ENCODE measurements at regions not wholly inside any gene's neighbourhood (a gene's known extent, or its start where the extent isn't known, plus 50 kb on each side); places are given as distances from the start of the nearest gene placed in this dataset.
"Not testable (repeated sequence)": the region's sequence is repeated elsewhere in the genome, so short reads cannot be mapped to it uniquely, and the experiment has no call there.

DNA sequence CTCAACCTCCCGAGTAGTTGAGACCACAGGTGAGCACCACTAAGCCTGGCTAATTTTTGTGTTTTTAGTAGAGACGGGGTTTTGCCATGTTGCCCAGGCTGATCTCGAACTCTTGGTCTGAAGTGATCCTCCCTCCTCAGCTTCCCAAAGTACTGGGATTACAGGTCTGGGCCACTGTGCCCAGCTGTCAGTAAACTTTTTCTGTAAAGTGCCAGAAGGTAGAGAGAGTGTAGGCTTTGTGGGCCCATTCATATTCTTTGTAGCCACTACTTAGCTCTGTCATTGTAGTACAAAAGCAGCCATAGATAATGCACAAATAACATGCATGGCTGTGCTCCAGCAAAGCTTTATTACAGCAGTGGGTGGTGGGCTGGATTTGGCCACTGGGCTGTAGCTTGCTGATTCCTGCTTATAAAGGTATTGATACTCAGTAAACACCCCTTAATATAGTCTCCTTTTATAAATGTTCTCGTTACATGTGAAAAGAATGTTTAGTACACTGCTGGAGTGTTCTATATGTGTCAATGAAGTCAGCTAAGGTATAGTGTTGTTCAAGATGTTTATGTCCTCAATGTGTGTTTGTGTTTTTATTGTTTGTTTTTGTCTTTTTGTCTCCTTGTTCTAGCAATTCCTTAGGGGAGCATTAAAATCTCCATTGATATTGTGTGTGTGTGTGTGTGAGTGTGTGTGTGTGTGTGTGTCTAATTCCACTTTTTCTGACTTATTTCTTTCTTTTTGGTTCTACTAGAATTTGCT is 644.7 kb upstream of the DPP6 start:
- DNase-seq (ENCODE audit: low spot score) = no peak

DNA sequence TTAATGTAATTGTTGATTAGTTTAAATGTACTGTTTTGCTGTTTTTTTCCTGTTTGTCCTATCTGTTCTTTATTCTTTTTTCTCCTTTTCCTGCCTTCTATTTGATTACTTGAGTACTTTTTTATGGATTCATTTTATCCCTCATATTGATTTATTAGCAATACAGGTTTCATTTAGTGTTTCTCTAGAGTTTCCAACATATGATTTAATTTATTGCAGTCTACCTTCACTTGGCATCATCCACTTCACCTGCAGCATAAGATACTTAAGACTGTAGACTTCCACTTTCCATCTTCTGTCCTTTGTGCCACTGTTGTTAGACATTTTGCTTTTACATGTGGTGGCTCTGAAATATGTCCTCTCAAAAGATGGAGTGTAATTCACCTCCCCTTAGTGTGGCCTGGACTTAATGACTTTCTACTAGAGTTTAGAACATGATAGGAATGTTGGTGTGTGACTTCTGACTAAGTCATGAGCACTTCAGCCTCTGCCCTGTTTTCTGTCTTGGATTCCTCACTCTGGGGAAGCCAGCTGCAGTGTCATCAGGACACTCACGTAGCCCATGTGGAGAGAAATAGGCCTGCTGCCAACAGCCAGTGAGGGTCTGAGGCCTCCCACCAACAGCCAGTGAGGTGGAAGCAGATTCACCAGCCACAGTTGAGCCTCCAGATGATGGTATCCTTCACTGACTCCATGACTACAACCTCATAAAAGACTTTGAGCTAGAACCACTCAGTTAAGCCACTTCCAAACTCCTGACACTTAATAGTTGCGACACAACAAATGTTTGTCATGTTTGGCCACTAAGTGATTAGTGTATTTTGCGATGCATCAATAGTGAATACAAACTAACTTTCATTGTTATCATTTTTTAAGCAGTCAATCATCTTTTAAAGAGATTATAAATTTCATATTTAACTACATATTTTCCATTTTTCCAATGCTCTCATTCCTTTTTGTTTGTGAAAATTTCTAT is 643.5 kb upstream of the DPP6 start:
- no peak for DNase-seq (ENCODE audit: low spot score)

- not testable (repeated sequence) for DNase-seq (ENCODE audit: low spot score)
Observed at GRCh38 chr7:153409567-153410342, 642.4 kb upstream of the DPP6 start.

- DNase-seq (ENCODE audit: low spot score) = not testable (repeated sequence)
Observed at GRCh38 chr7:153410997-153411642, 641.1 kb upstream of the DPP6 start.

DNA sequence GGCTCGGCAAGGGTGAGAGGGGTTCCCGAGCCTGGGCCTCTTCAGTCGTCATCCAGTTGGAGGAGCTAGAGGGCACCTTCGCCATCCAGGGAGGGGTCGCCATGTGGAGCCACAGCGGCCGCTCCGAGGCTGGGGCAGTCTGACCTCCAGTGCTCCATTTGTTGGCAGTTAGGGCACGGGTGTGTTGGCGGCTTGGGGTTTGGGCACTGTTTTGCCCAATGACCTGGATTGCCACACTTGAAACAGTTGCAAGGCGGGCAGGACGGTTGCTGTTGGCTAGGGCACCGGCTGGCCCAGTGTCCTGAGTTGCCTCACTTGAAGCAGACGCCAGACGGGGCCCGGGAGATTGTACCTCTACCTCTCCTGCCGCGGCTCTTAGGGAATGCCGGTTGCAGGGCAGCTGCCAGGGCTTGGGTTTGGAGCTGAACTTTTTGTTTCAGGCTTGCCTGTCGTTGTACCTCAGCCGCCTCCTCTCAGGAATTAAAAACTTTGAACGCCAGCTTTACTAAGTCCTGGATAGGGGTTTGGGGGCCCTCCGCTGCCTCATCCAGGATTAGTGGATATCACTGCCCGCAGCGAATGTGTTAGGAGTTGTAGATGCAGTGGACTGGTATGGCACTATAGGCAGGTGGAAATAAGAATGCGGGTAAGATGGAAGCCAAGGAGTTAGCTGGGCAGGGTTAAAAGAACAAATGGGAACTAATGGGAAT is 639.9 kb upstream of the DPP6 start:
- DNase-seq (ENCODE audit: low spot score) = not testable (repeated sequence)

DNA sequence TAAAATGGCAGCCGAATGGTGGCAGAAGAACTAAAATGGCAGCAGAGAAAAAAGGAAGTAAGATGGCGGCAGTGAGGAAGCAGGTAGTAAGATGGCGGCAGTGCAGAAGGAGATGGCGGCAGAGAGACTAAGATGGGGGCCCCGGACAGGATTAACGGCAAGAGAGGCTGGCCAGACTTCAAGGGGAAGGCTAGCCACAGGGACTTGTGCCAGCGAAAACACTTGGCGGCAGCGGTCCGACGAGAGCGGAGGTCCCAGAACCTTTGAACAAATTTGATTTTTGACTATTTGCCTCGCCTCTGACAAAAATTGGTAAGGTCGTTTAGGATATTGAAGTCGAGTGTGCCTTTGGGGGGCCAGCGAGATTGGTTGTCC is 639.4 kb upstream of the DPP6 start:
- not testable (repeated sequence) for DNase-seq (ENCODE audit: low spot score)

- no peak for DNase-seq (ENCODE audit: low spot score)
Observed at GRCh38 chr7:153413199-153413539, 639.0 kb upstream of the DPP6 start.

DNA sequence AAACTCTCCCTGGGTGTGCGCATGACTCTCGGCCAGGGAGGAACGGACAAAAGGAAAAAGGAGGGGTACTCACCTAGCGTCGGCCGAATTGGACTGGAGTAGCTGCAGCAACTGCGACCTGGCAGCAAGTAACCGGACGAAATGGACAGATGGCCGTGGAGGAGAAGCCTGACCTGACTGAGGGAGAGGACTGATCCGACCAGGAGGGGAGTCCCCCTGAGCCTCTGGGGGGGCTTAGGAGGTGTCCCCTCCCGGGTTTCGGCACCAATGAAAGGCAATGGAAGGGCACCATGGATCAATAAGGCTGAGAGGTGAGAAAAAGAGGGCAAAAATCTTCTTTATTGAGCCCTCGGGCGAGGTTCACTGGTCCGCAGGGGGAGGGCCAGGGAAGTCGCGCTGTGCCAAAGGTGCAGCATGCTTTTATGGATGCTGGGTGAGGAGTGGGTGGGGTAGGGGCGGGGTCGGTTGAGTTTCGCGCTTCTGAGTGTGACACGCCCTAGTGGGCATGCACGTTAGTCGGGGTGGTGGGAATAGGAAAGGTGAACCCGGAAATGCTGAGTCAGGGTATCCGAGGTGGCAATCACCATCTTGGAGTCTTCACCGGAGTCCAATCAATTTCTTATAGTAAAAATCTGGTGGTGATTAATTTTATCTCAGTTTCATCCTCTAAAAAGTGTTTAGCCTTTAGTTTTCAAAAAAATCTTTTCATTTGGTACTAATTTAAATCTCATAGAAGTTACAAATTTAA is 638.5 kb upstream of the DPP6 start:
- no peak for DNase-seq (ENCODE audit: low spot score)

- DNase-seq (ENCODE audit: low spot score) = no peak
Observed at GRCh38 chr7:153414288-153414629, 637.9 kb upstream of the DPP6 start.

GRCh38 chr7:153415632-153416031 is 636.6 kb upstream of the DPP6 start:
- DNase-seq (ENCODE audit: low spot score) = no peak

DNA sequence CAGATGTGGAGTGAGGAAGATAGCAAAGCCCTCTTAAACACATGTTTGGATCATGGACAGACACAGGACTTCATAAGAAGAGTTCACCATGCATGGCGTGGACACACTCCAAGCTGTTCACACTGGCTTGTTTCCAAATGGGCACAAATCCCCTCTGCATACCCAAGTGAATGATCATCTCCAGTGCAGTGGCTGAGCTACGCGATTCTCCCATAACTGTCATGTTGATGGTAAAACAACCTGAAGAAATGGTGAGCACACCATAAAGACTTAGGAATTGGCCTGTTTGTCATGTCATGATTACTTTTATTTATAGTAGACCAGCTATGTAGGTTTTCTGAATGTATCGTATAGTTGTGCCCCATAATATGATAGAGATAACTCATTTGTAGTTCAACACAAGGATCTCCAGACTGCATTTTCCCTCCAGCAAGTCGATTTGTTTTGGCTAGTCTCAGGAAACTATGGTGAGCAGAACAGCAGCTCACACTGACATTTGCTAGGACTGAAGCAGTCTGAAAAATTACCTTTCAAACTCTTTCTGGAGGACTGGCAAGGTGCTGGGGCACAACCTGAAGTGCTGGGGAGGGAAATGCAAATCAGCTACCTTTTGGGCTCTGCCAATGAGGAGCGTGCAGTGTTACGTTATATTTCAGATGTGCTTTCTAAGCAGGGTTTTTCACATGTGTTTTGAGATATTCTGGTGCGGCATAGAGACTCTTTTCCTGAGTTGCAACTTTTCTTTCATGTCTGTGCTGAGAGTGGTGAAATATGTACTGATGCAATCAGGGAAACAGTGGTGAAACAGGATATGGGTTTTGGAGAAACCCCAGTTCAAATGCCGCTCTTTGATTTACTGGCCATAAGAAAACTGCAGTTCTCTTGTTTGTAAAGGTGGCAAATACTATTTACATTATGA is 629.6 kb upstream of the DPP6 start:
- DNase-seq (ENCODE audit: low spot score) = no peak

DNA sequence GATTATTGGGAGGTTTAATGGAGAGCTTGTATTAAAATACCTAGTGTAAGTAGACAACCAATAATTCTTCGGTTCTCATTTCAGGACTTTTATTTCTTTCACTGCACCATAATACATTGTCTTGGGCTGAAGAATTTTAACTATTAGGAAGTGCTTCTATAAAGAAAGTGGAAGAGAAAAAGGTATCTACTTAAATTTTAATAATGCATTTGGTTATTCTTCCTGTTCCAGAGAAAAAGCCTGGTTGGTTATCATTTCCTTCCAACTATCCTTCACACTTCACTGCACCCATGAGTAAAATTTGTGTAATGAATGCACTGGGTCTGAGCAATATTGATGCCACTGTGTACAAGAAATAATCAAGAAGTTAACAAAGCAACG is 629.0 kb upstream of the DPP6 start:
- DNase-seq (ENCODE audit: low spot score) = no peak

- DNase-seq (ENCODE audit: low spot score) = no peak
Observed at GRCh38 chr7:153430931-153431330, 621.3 kb upstream of the DPP6 start.

GRCh38 chr7:153432063-153432462 is 620.1 kb upstream of the DPP6 start:
- no peak for DNase-seq (ENCODE audit: low spot score)

GRCh38 chr7:153433223-153433622 is 619.0 kb upstream of the DPP6 start:
- DNase-seq (ENCODE audit: low spot score) = no peak

DNA sequence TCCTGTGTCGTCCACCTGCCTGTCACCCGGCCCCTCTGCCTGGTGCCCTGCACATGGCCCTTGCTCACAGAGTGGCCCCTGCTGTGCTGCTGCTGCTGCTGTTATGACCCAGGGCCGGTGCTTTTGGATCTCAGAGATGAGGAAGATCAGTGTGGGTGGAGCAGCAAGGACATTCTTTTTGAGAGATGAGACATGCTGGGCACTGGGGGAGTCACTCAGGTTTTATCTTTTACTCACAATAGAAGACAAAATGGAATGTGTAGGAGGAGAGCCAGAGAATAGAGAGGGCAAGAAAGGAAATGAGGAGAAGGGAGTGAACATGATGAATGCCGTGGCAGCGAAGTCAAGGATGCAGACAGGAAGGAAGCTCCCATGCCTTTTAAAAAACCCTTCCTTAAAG is 611.5 kb upstream of the DPP6 start:
- no peak for DNase-seq (ENCODE audit: low spot score)

GRCh38 chr7:153443032-153443701 is 609.0 kb upstream of the DPP6 start:
- no peak for DNase-seq (ENCODE audit: low spot score)

DNA sequence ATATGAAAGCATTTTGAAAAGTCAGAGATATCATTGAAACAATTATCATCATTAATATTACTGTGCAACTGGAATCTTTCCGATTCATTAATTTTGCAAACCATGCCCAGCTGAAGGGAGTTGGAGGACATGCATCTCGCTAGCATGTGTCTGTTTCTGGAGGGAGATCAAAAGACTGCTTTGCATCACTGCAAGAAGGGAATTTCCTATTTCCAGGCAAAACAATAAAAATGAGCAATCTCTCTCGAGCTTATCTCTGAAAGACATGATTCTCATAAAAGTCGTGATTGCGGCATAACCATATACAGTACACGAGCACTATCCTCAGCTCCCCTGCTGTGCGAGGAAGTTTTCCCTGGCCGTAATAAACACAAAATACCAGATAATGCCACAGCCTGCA is 607.6 kb upstream of the DPP6 start:
- DNase-seq (ENCODE audit: low spot score) = no peak

GRCh38 chr7:153445641-153446040 is 606.6 kb upstream of the DPP6 start:
- peak; percentile 21 for DNase-seq (ENCODE audit: low spot score)
